ENCODE measurements at regions not wholly inside any gene's neighbourhood (a gene's known extent, or its start where the extent isn't known, plus 50 kb on each side); places are given as distances from the start of the nearest gene placed in this dataset.

GRCh38 chr12:94760786-94761185 lies 110.4 kb upstream of the TMCC3 start:
- no peak for DNase-seq (ENCODE audit: low read depth, low spot score)
- no peak overlapping the region for H3K9ac ChIP-seq (ENCODE audit: insufficient read length)
- no peak overlapping the region for H3K27ac ChIP-seq
- no peaks in the 10 kb centered on the region for H3K9me3 ChIP-seq (ENCODE audit: low read depth, low read length)
- H3K36me3 ChIP-seq (ENCODE audit: insufficient read depth, low read length): no peaks in the 10 kb centered on the region
- H3K4me3 ChIP-seq: no peak overlapping the region
- TF ChIP-seq POLR2AphosphoS5 (IDR thresholded peaks at IDR 0.05; ENCODE audit: borderline replicate concordance, low read depth, low read length) (no peak), EZH2 (IDR thresholded peaks at IDR 0.05) (no peak)

- no peak overlapping the region for H3K27ac ChIP-seq
- H3K36me3 ChIP-seq (ENCODE audit: insufficient read depth, low read length): no peaks in the 10 kb centered on the region
Measured at GRCh38 chr12:94756789-94757188, 106.4 kb upstream of the TMCC3 start.

GRCh38 chr12:94755598-94755997 lies 105.2 kb upstream of the TMCC3 start:
- Histone ChIP-seq H3K27ac (no peak overlapping the region), H3K9ac (ENCODE audit: insufficient read length) (no peak overlapping the region), H3K4me3 (no peak overlapping the region), H3K9me3 (ENCODE audit: low read depth, low read length) (no peaks in the 10 kb centered on the region), H3K36me3 (ENCODE audit: insufficient read depth, low read length) (no peaks in the 10 kb centered on the region)
- no peak for DNase-seq (ENCODE audit: low read depth, low spot score)
- TF ChIP-seq FOXP2 (optimal IDR thresholded peaks at IDR 0.05; ENCODE audit: control extremely low read depth, extremely low read length, insufficient read depth) (no peak), EZH2 (IDR thresholded peaks at IDR 0.05) (no peak), POLR2AphosphoS5 (IDR thresholded peaks at IDR 0.05; ENCODE audit: borderline replicate concordance, low read depth, low read length) (no peak)

More at GRCh38 chr12:94756789-94757188, 106.4 kb upstream of the TMCC3 start:
- TF ChIP-seq POLR2AphosphoS5 (IDR thresholded peaks at IDR 0.05; ENCODE audit: borderline replicate concordance, low read depth, low read length) (no peak), FOXP2 (optimal IDR thresholded peaks at IDR 0.05; ENCODE audit: control extremely low read depth, extremely low read length, insufficient read depth) (no peak), EZH2 (IDR thresholded peaks at IDR 0.05) (no peak)
- H3K9ac ChIP-seq (ENCODE audit: insufficient read length): no peak overlapping the region
- no peaks in the 10 kb centered on the region for H3K9me3 ChIP-seq (ENCODE audit: low read depth, low read length)
- DNase-seq (ENCODE audit: low read depth, low spot score): no peak
- no peak overlapping the region for H3K4me3 ChIP-seq

GRCh38 chr12:94754653-94755052 lies 104.3 kb upstream of the TMCC3 start:
- no peak overlapping the region for H3K4me3 ChIP-seq
- no peak overlapping the region for H3K9ac ChIP-seq (ENCODE audit: insufficient read length)
- TF ChIP-seq POLR2AphosphoS5 (IDR thresholded peaks at IDR 0.05; ENCODE audit: borderline replicate concordance, low read depth, low read length) (no peak), FOXP2 (optimal IDR thresholded peaks at IDR 0.05; ENCODE audit: control extremely low read depth, extremely low read length, insufficient read depth) (no peak), EZH2 (IDR thresholded peaks at IDR 0.05) (no peak)
- no peaks in the 10 kb centered on the region for H3K36me3 ChIP-seq (ENCODE audit: insufficient read depth, low read length)
- H3K9me3 ChIP-seq (ENCODE audit: low read depth, low read length): no peaks in the 10 kb centered on the region
- no peak for DNase-seq (ENCODE audit: low read depth, low spot score)
- no peak overlapping the region for H3K27ac ChIP-seq

GRCh38 chr12:94753036-94753679 lies 102.8 kb upstream of the TMCC3 start:
- Histone ChIP-seq H3K9ac (ENCODE audit: insufficient read length) (no peak overlapping the region), H3K27ac (no peak overlapping the region), H3K9me3 (ENCODE audit: low read depth, low read length) (no peaks in the 10 kb centered on the region), H3K36me3 (ENCODE audit: insufficient read depth, low read length) (no peaks in the 10 kb centered on the region), H3K4me3 (no peak overlapping the region)
- TF ChIP-seq POLR2AphosphoS5 (IDR thresholded peaks at IDR 0.05; ENCODE audit: borderline replicate concordance, low read depth, low read length) (no peak), EZH2 (IDR thresholded peaks at IDR 0.05) (no peak), FOXP2 (optimal IDR thresholded peaks at IDR 0.05; ENCODE audit: control extremely low read depth, extremely low read length, insufficient read depth) (no peak)
- no peak for DNase-seq (ENCODE audit: low read depth, low spot score)

- TF ChIP-seq EZH2 (IDR thresholded peaks at IDR 0.05) (no peak), POLR2AphosphoS5 (IDR thresholded peaks at IDR 0.05; ENCODE audit: borderline replicate concordance, low read depth, low read length) (no peak), FOXP2 (optimal IDR thresholded peaks at IDR 0.05; ENCODE audit: control extremely low read depth, extremely low read length, insufficient read depth) (no peak)
- no peak overlapping the region for H3K27ac ChIP-seq
- no peaks in the 10 kb centered on the region for H3K9me3 ChIP-seq (ENCODE audit: low read depth, low read length)
- no peak for DNase-seq (ENCODE audit: low read depth, low spot score)
- no peak overlapping the region for H3K4me3 ChIP-seq
- no peak overlapping the region for H3K9ac ChIP-seq (ENCODE audit: insufficient read length)
- H3K36me3 ChIP-seq (ENCODE audit: insufficient read depth, low read length): no peaks in the 10 kb centered on the region
Measured at GRCh38 chr12:94750864-94751263, 100.5 kb upstream of the TMCC3 start.

- DNase-seq (ENCODE audit: low read depth, low spot score): no peak
- TF ChIP-seq FOXP2 (optimal IDR thresholded peaks at IDR 0.05; ENCODE audit: control extremely low read depth, extremely low read length, insufficient read depth) (no peak), EZH2 (IDR thresholded peaks at IDR 0.05) (no peak), POLR2AphosphoS5 (IDR thresholded peaks at IDR 0.05; ENCODE audit: borderline replicate concordance, low read depth, low read length) (no peak)
- H3K36me3 ChIP-seq (ENCODE audit: insufficient read depth, low read length): no peaks in the 10 kb centered on the region
- H3K4me3 ChIP-seq: no peak overlapping the region
- no peaks in the 10 kb centered on the region for H3K9me3 ChIP-seq (ENCODE audit: low read depth, low read length)
- no peak overlapping the region for H3K27ac ChIP-seq
- no peak overlapping the region for H3K9ac ChIP-seq (ENCODE audit: insufficient read length)
Measured at GRCh38 chr12:94749890-94750289, 99.5 kb upstream of the TMCC3 start.

- no peak overlapping the region for H3K9ac ChIP-seq (ENCODE audit: insufficient read length)
- H3K4me3 ChIP-seq: no peak overlapping the region
- H3K36me3 ChIP-seq (ENCODE audit: insufficient read depth, low read length): no peaks in the 10 kb centered on the region
- H3K27ac ChIP-seq: no peak overlapping the region
- TF ChIP-seq POLR2AphosphoS5 (IDR thresholded peaks at IDR 0.05; ENCODE audit: borderline replicate concordance, low read depth, low read length) (no peak), FOXP2 (optimal IDR thresholded peaks at IDR 0.05; ENCODE audit: control extremely low read depth, extremely low read length, insufficient read depth) (no peak), EZH2 (IDR thresholded peaks at IDR 0.05) (no peak)
- H3K9me3 ChIP-seq (ENCODE audit: low read depth, low read length): no peaks in the 10 kb centered on the region
- DNase-seq (ENCODE audit: low read depth, low spot score): no peak
Measured at GRCh38 chr12:94749455-94749854, 99.1 kb upstream of the TMCC3 start.

All from SK-N-MC (cell line).